Mammary epithelial cell (primary cell): ENCODE measurements at regions not wholly inside any gene's neighbourhood (a gene's known extent, or its start where the extent isn't known, plus 50 kb on each side); places are given as distances from the start of the nearest gene placed in this dataset.

ENCODE experiments used
- EZH2 ChIP-seq: IDR thresholded peaks from 2 replicates; pipeline ENCODE4 v1.6.1; 2012; ENCODE audit warnings: low read length, inconsistent platforms, borderline replicate concordance
- TF ChIP-seq, protein P1 (sequence below), 2 donors: IDR thresholded peaks in 1 of 2; conservative IDR thresholded peaks in 1 of 2; 2 replicates each; pipeline ENCODE4 v1.5.1; 2011 to 2012; ENCODE audit warnings: inconsistent platforms in 2 of 2, low read length in 2 of 2, mild to moderate bottlenecking in 2 of 2, control low read depth in 1 of 2, low read depth in 1 of 2; ENCODE audit not compliant: insufficient read depth in 1 of 2; ENCODE audit errors: extremely low read depth in 1 of 2

DNA sequence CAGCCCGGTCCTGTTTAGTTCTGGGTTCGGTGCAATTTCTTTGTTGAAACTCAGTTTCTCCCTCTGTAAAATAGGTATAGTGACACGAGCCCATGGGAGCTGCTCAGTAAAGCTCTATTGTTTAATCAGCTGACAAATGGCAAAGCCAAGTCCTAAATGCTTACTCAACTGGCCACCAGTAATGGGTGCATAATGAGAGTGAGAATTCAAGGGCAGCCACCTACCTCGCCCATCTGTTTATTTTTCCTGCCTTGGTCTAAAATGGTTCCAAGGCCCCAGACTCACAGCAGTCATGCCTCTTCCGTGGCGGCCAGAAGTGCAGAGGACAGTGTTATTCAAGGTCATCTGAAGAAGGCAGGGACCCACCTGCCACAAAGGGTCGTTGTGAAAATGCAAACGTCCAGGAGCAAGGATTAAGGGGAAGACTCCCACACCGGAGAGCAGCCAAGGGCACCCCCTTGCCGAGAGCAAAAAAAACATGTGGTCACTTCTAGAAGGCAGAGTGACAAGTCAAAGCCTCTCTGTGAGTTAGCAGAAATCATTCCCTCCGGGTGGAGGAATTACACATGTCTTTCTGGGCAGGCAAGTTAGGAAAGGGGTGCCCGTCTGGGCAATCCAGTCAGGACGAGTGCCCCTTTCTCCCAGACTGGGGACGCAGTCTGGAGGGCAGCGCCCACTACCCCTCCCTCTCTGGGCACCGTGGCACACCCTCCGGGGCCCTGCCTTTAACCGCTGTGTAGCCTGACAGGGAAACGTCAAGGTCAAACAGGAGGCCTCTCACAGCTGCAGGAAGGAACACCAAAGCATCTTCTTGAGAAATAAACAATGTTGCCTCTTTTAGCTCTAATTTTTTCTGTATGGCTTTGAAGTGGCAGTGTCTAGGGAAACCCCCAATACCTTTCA lies 186.2 kb downstream of the FOXO1 start:
- TF ChIP-seq, protein P1, sequence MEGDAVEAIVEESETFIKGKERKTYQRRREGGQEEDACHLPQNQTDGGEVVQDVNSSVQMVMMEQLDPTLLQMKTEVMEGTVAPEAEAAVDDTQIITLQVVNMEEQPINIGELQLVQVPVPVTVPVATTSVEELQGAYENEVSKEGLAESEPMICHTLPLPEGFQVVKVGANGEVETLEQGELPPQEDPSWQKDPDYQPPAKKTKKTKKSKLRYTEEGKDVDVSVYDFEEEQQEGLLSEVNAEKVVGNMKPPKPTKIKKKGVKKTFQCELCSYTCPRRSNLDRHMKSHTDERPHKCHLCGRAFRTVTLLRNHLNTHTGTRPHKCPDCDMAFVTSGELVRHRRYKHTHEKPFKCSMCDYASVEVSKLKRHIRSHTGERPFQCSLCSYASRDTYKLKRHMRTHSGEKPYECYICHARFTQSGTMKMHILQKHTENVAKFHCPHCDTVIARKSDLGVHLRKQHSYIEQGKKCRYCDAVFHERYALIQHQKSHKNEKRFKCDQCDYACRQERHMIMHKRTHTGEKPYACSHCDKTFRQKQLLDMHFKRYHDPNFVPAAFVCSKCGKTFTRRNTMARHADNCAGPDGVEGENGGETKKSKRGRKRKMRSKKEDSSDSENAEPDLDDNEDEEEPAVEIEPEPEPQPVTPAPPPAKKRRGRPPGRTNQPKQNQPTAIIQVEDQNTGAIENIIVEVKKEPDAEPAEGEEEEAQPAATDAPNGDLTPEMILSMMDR (conservative IDR thresholded peaks at IDR 0.05 in 1 of 2, IDR thresholded peaks at IDR 0.05 in 1 of 2; ENCODE audit: extremely low read depth in 1 of 2, insufficient read depth in 1 of 2, low read depth in 1 of 2, low read length in 2 of 2): no peak
- TF ChIP-seq EZH2: no peak
